Vagina (tissue), 2 donors: ENCODE measurements at regions not wholly inside any gene's neighbourhood (a gene's known extent, or its start where the extent isn't known, plus 50 kb on each side); places are given as distances from the start of the nearest gene placed in this dataset. TPM values are rescaled to one million over a fixed set of nuclear protein-coding genes. Genes with fewer than 3 reads are reported as not detected.
A peak's percentile ranks its signal among the peaks of the same experiment; 100 is the strongest.

Experiments used
- DNase-seq, 2 donors: peaks; one replicate each; pipeline ENCODE4 v3.0.0-alpha.2; 2017; ENCODE audit errors: extremely low spot score in 2 of 2
- H3K27ac ChIP-seq: fragments of 200-600 bp; sonication (generic); one replicate; pipeline ENCODE4 v1.5.1; 2019
- H3K27me3 ChIP-seq: fragments of 200-600 bp; sonication (generic); one replicate; pipeline ENCODE4 v1.5.1; 2019
- H3K36me3 ChIP-seq, 2 donors: fragments of 200-600 bp; sonication (generic); one replicate each; pipeline ENCODE4 v1.5.1; 2017 to 2019
- H3K4me1 ChIP-seq: fragments of 200-600 bp; sonication (generic); one replicate; pipeline ENCODE4 v1.5.1; 2019
- H3K4me3 ChIP-seq, 2 donors: fragments of 200-600 bp; sonication (generic); 1 replicate in 1 of 2; 2 replicates in 1 of 2; pipeline ENCODE4 v1.5.1; 2016 to 2019
- H3K9me3 ChIP-seq: fragments of 200-600 bp; sonication (generic); one replicate; pipeline ENCODE4 v1.5.1; 2019
- POLR2A ChIP-seq, 2 donors: fragments of 450-650 bp; IDR thresholded peaks; one replicate each; pipeline ENCODE4 v1.6.1; 2017; ENCODE audit warnings: antibody characterized with exemption in 2 of 2, mild to moderate bottlenecking in 2 of 2, moderate library complexity in 2 of 2
- POLR2AphosphoS5 ChIP-seq, 2 donors: sonication (generic); formaldehyde crosslinking; IDR thresholded peaks; one replicate each; pipeline ENCODE4 v1.9.0; 2017; ENCODE audit warnings: antibody characterized with exemption in 2 of 2, mild to moderate bottlenecking in 2 of 2, low read depth in 1 of 2; ENCODE audit not compliant: insufficient read depth in 1 of 2
- intact Hi-C: fragments of 100-400 bp; cut with DNase I; formaldehyde crosslinking; loops from one replicate; pipeline ENCODE4 v1.15.1; 2023
- small RNA-seq: library from RNA; depleted of rRNA; stranded (forward); fragments of <200 nt; gene quantifications from one replicate; pipeline ENCODE3, GENCODE V24; 2016
- TF ChIP-seq, protein P1 (sequence below), 3 experiments: fragments of 450-650 bp in 2 of 3; fragments of 200-600 bp in 1 of 3; sonication (generic) in 1 of 3; IDR thresholded peaks; one replicate each; pipeline ENCODE4 v1.5.1; 2017 to 2019; ENCODE audit warnings: antibody characterized with exemption in 3 of 3, mild to moderate bottlenecking in 2 of 3, moderate library complexity in 2 of 3

DNA sequence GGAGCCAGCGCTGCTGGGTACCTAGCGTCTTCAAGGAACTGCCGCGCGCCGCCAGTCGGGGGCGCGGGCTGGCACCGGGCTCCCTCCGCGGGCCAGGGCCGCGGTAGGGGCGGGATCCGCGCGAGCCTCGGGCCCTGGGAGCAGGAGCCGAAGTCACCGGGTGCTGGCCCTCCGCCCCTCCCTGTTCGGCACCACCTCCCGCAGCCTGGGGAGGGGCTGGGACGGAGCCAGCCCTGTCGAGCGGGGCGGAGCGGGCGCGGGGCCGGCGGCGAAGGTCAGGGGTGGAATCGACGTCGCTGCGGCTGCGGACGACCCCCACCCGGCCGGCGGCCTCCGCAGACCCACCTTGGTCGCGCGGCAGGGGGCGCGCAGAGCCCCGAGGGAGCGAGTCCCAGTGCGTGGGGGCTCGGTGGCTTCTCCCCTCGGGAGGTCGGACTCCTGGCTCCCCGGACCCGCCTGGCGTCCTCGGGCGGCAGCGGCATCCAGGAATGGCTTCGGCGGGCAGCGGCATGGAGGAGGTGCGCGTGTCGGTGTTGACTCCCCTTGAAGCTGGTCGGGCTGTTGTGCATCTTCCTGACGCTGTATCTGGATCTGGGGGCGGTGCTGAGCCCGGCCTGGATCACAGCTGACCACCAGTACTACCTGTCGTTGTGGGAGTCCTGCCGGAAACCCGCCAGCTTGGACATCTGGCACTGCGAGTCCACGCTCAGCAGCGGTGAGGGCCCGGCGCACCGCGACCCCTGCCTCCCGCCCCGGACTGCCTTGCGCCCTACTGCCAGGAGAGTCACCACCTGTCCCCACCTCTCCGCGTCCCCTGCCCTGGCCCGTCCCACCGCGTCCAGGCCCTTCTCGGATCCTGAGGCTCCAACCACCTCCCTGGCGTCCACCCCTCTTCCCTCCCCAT lies 50.5 kb upstream of the FAM47C start:
- intact Hi-C loops, result no loop called here
- DNase-seq, result no peak
- H3K4me1 ChIP-seq, result no peaks in the 10 kb centered on the region
- peak overlapping the region; percentile 10 to 13 for H3K4me3 ChIP-seq
- TF ChIP-seq POLR2A (IDR thresholded peaks at IDR 0.05), result no peak
- TF ChIP-seq, protein P1, sequence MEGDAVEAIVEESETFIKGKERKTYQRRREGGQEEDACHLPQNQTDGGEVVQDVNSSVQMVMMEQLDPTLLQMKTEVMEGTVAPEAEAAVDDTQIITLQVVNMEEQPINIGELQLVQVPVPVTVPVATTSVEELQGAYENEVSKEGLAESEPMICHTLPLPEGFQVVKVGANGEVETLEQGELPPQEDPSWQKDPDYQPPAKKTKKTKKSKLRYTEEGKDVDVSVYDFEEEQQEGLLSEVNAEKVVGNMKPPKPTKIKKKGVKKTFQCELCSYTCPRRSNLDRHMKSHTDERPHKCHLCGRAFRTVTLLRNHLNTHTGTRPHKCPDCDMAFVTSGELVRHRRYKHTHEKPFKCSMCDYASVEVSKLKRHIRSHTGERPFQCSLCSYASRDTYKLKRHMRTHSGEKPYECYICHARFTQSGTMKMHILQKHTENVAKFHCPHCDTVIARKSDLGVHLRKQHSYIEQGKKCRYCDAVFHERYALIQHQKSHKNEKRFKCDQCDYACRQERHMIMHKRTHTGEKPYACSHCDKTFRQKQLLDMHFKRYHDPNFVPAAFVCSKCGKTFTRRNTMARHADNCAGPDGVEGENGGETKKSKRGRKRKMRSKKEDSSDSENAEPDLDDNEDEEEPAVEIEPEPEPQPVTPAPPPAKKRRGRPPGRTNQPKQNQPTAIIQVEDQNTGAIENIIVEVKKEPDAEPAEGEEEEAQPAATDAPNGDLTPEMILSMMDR (IDR thresholded peaks at IDR 0.05), result no peak
- no peak for TF ChIP-seq POLR2AphosphoS5 (IDR thresholded peaks at IDR 0.05; ENCODE audit: insufficient read depth in 1 of 2, low read depth in 1 of 2)
- no peak overlapping the region for H3K27ac ChIP-seq
- H3K9me3 ChIP-seq, result no peaks in the 10 kb centered on the region
- no peaks in the 10 kb centered on the region for H3K27me3 ChIP-seq
- no peaks in the 10 kb centered on the region for H3K36me3 ChIP-seq

Small RNA genes lying in the stretch of these regions (small RNA-seq; reads per million reads assigned to genes)
- not detected for gene BX842568.4
